ENCODE measurements at regions not wholly inside any gene's neighbourhood (a gene's known extent, or its start where the extent isn't known, plus 50 kb on each side); places are given as distances from the start of the nearest gene placed in this dataset.

DNA sequence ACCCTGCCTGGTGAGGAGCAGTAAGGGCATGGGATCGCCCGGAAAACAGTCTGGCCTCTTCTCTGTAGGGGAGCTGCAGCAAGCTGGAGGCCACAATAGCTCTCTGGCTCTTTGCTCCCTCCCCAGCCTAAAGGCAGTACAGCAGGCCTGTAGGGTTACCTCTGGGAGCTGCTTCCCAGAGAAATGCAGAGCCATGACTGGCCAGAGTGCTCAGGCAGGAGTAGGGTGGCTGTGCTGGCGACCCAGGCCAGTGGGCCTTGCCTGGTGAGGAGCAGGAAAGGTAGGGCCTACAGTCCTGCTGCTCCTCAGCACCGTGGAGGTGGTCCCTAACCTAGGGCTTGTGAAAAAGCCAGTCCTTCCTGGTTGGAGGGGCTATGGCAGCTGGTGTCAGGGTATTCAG is 129.9 kb upstream of the CHD6 start:
- ChIA-PET CTCF (interaction anchor here (2.4 kb wide), 1 partner anchor 10 kb away, joined by 11 read pairs; no protein-coding TSS in a partner anchor), POLR2A (no interaction called here), RAD21 (ENCODE audit: low non-redundant PET in 1 of 2, low total read pairs in 2 of 2, uncharacterized antibody in 2 of 2, unreplicated experiment in 2 of 2) (no interaction called here)
- DNase-seq (ENCODE audit: low read depth, low spot score): no peak
- Histone ChIP-seq H3K9me3 (ENCODE audit: control insufficient read depth in 1 of 2, insufficient read depth in 1 of 2, low read depth in 1 of 2, low read length in 2 of 2) (no peaks in the 10 kb centered on the region), H3K4me2 (ENCODE audit: low read length) (no peak overlapping the region), H2AFZ (ENCODE audit: low read depth, low read length, poor library complexity, severe bottlenecking) (no peak overlapping the region), H3K27me3 (ENCODE audit: insufficient read depth, low read length) (peaks cover 31% of the 10 kb centered on the region), H3K4me3 (replicated peaks in 1 of 2; ENCODE audit: low read depth in 1 of 2, low read length in 2 of 2) (no peak overlapping the region), H3K4me1 (ENCODE audit: control insufficient read depth in 1 of 2, insufficient read depth in 2 of 2, low read length in 2 of 2) (no peaks in the 10 kb centered on the region), H3K9ac (ENCODE audit: low read length) (no peak overlapping the region), H3K36me3 (ENCODE audit: control insufficient read depth in 1 of 2, insufficient read depth in 2 of 2, low read length in 2 of 2) (no peaks in the 10 kb centered on the region), H3K79me2 (ENCODE audit: insufficient read depth, low read length) (no peaks in the 10 kb centered on the region), H3K27ac (ENCODE audit: low read depth, low read length) (no peak overlapping the region), H4K20me1 (ENCODE audit: insufficient read depth) (no peaks in the 10 kb centered on the region), H3K9me2 (ENCODE audit: insufficient read depth) (no peaks in the 10 kb centered on the region)
- intact Hi-C loops (cut with micrococcal nuclease): no loop called here
- TF ChIP-seq, protein P1, sequence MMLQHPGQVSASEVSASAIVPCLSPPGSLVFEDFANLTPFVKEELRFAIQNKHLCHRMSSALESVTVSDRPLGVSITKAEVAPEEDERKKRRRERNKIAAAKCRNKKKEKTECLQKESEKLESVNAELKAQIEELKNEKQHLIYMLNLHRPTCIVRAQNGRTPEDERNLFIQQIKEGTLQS (IDR thresholded peaks at IDR 0.05): no peak
- TF ChIP-seq, protein P2, sequence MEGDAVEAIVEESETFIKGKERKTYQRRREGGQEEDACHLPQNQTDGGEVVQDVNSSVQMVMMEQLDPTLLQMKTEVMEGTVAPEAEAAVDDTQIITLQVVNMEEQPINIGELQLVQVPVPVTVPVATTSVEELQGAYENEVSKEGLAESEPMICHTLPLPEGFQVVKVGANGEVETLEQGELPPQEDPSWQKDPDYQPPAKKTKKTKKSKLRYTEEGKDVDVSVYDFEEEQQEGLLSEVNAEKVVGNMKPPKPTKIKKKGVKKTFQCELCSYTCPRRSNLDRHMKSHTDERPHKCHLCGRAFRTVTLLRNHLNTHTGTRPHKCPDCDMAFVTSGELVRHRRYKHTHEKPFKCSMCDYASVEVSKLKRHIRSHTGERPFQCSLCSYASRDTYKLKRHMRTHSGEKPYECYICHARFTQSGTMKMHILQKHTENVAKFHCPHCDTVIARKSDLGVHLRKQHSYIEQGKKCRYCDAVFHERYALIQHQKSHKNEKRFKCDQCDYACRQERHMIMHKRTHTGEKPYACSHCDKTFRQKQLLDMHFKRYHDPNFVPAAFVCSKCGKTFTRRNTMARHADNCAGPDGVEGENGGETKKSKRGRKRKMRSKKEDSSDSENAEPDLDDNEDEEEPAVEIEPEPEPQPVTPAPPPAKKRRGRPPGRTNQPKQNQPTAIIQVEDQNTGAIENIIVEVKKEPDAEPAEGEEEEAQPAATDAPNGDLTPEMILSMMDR (IDR thresholded peaks at IDR 0.05 in 2 of 3, conservative IDR thresholded peaks at IDR 0.05 in 1 of 3; ENCODE audit: borderline replicate concordance in 1 of 3, insufficient read depth in 1 of 3, low read depth in 2 of 3, low read length in 2 of 3): no peak
- TF ChIP-seq FOSL1 (IDR thresholded peaks at IDR 0.05; ENCODE audit: low read depth) (no peak), ZFX (IDR thresholded peaks at IDR 0.05) (no peak), ZNF274 (IDR thresholded peaks at IDR 0.05; ENCODE audit: low read depth, low read length) (no peak), EZH2phosphoT487 (IDR thresholded peaks at IDR 0.05; ENCODE audit: borderline replicate concordance) (no peak), EGR1 (IDR thresholded peaks at IDR 0.05; ENCODE audit: low read depth) (no peak), POLR2A (IDR thresholded peaks at IDR 0.05; ENCODE audit: borderline replicate concordance, extremely low read depth, insufficient read depth, insufficient read length) (no peak), EZH2 (IDR thresholded peaks at IDR 0.05) (no peak), POLR2AphosphoS5 (IDR thresholded peaks at IDR 0.05; ENCODE audit: low read depth, low read length) (no peak), SRF (IDR thresholded peaks at IDR 0.05; ENCODE audit: low read depth) (no peak), TCF7L2 (IDR thresholded peaks at IDR 0.05; ENCODE audit: borderline replicate concordance, extremely low read depth, insufficient read depth, insufficient read length) (no peak), RAD21 (IDR thresholded peaks at IDR 0.05; ENCODE audit: low read depth) (no peak), SIN3A (IDR thresholded peaks at IDR 0.05; ENCODE audit: low read depth) (no peak)
- TF ChIP-seq, protein P3, sequence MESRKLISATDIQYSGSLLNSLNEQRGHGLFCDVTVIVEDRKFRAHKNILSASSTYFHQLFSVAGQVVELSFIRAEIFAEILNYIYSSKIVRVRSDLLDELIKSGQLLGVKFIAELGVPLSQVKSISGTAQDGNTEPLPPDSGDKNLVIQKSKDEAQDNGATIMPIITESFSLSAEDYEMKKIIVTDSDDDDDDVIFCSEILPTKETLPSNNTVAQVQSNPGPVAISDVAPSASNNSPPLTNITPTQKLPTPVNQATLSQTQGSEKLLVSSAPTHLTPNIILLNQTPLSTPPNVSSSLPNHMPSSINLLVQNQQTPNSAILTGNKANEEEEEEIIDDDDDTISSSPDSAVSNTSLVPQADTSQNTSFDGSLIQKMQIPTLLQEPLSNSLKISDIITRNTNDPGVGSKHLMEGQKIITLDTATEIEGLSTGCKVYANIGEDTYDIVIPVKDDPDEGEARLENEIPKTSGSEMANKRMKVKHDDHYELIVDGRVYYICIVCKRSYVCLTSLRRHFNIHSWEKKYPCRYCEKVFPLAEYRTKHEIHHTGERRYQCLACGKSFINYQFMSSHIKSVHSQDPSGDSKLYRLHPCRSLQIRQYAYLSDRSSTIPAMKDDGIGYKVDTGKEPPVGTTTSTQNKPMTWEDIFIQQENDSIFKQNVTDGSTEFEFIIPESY (IDR thresholded peaks at IDR 0.05; ENCODE audit: extremely low read depth, insufficient replicate concordance, low read length): no peak
- ATAC-seq: no peak
- BruUV-seq (replicated peaks): no TSS peak
